ENCODE measurements at regions not wholly inside any gene's neighbourhood (a gene's known extent, or its start where the extent isn't known, plus 50 kb on each side); places are given as distances from the start of the nearest gene placed in this dataset.

DNA sequence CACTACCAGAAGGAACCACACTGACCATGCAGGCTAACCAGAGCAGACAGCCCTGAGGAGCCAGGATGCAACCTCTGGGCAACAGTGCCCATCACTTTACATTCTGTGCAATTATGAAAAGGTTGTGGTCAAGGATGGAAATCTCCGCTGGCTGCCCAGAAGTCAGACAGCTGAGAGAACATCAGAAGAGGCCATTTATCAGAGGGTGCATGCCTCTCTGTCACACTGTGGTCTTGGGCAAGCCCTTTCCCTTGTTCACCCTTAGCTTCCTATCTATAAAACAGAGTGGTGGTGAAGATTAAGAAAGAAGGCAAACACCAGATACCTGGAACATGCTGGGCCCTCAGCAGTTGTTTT is 120.7 kb upstream of the GDF10 start:
- no peak for DNase-seq
- Histone ChIP-seq H3K4me1 (ENCODE audit: insufficient read depth, low read length) (no peaks in the 10 kb centered on the region), H4K20me1 (ENCODE audit: low read length) (no peaks in the 10 kb centered on the region), H3K27ac (ENCODE audit: low read length) (no peak overlapping the region), H3K27me3 (ENCODE audit: low read length) (peaks cover 10% of the 10 kb centered on the region; the same call in 1 of the 2 replicates), H3K9ac (ENCODE audit: low read length) (no peak overlapping the region), H3K36me3 (ENCODE audit: low read depth, low read length) (no peaks in the 10 kb centered on the region), H3K4me3 (ENCODE audit: low read length) (no peak overlapping the region), H3K9me2 (replicated peaks; ENCODE audit: low read length) (no peaks in the 10 kb centered on the region), H3K4me2 (ENCODE audit: low read length) (no peak overlapping the region), H2AFZ (ENCODE audit: low read length) (no peak overlapping the region), H3K79me2 (ENCODE audit: low read length) (no peaks in the 10 kb centered on the region), H3K9me3 (ENCODE audit: low read length) (no peaks in the 10 kb centered on the region), H3F3A (ENCODE audit: low read length, unreplicated experiment) (no peaks in the 10 kb centered on the region)
- intact Hi-C loops (cut with micrococcal nuclease): no loop called here
- TF ChIP-seq, protein P1, sequence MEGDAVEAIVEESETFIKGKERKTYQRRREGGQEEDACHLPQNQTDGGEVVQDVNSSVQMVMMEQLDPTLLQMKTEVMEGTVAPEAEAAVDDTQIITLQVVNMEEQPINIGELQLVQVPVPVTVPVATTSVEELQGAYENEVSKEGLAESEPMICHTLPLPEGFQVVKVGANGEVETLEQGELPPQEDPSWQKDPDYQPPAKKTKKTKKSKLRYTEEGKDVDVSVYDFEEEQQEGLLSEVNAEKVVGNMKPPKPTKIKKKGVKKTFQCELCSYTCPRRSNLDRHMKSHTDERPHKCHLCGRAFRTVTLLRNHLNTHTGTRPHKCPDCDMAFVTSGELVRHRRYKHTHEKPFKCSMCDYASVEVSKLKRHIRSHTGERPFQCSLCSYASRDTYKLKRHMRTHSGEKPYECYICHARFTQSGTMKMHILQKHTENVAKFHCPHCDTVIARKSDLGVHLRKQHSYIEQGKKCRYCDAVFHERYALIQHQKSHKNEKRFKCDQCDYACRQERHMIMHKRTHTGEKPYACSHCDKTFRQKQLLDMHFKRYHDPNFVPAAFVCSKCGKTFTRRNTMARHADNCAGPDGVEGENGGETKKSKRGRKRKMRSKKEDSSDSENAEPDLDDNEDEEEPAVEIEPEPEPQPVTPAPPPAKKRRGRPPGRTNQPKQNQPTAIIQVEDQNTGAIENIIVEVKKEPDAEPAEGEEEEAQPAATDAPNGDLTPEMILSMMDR (conservative IDR thresholded peaks at IDR 0.05; ENCODE audit: low read depth, low read length): no peak
- TF ChIP-seq EZH2 (IDR thresholded peaks at IDR 0.05; ENCODE audit: low read length, unreplicated experiment) (no peak), EZH2phosphoT487 (IDR thresholded peaks at IDR 0.05; ENCODE audit: borderline replicate concordance, low read length) (no peak)
- BruUV-seq (replicated peaks): no TSS peak
- ATAC-seq: no peak
- POLR2A ChIA-PET (ENCODE audit: unreplicated experiment): no interaction called here
- CTCF ChIA-PET: no interaction called here

DNA sequence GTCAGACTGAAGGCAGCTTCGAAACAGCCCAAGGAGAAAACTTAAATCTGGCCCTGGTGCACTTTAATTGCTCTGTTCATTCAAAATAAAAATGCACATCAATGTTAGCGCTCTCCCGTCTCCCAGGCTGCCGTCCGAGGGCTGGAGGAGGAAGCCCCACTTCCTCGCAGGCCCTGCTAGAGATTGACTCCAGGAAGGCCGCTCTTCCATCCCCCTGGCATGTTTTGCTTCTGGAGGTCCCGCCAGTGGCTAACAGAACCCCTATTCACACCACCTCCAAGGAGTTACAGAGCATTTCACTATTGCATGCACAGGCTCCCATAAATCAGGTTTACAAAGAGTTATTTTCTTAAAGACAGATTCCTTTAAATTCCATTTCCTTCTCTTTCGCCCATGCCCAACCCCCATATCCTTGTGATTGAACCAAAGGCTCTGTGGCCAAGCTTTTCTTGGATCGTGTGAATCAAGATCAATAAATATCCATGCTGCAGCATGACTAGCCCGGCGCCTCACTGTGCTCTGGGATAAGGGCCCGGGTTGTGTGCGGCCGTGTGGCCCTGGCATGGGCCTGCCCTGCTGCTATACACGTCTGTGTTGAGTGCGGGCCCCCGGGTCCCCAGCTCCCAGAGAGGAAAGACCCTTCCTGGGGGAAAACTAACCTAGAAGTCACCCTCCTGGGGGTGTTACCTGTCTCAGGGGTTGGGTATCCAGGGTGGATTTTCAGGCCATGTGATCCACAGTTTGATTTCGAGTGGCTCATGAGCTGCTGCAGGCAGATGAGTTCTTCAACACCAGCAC is 118.7 kb upstream of the GDF10 start:
- Histone ChIP-seq H3K27ac (ENCODE audit: low read length) (no peak overlapping the region), H3K36me3 (ENCODE audit: low read depth, low read length) (no peaks in the 10 kb centered on the region), H3K27me3 (ENCODE audit: low read length) (0 out of 2 replicates have a peak, but pooled peaks cover 4% of the 10 kb centered on the region), H3K4me2 (ENCODE audit: low read length) (no peak overlapping the region), H3K9me3 (ENCODE audit: low read length) (no peaks in the 10 kb centered on the region), H3K9me2 (replicated peaks; ENCODE audit: low read length) (no peaks in the 10 kb centered on the region), H2AFZ (ENCODE audit: low read length) (no peak overlapping the region), H3K79me2 (ENCODE audit: low read length) (no peaks in the 10 kb centered on the region), H3K9ac (ENCODE audit: low read length) (no peak overlapping the region), H3K4me1 (ENCODE audit: insufficient read depth, low read length) (no peaks in the 10 kb centered on the region), H3F3A (ENCODE audit: low read length, unreplicated experiment) (no peaks in the 10 kb centered on the region), H4K20me1 (ENCODE audit: low read length) (no peaks in the 10 kb centered on the region), H3K4me3 (ENCODE audit: low read length) (no peak overlapping the region)
- BruUV-seq (replicated peaks): no TSS peak
- intact Hi-C loops (cut with micrococcal nuclease): no loop called here
- no peak for ATAC-seq
- ChIA-PET CTCF (no interaction called here), POLR2A (ENCODE audit: unreplicated experiment) (no interaction called here)
- DNase-seq: no peak
- TF ChIP-seq, protein P1 (conservative IDR thresholded peaks at IDR 0.05; ENCODE audit: low read depth, low read length): no peak
- TF ChIP-seq EZH2 (IDR thresholded peaks at IDR 0.05; ENCODE audit: low read length, unreplicated experiment) (no peak), EZH2phosphoT487 (IDR thresholded peaks at IDR 0.05; ENCODE audit: borderline replicate concordance, low read length) (no peak)

DNA sequence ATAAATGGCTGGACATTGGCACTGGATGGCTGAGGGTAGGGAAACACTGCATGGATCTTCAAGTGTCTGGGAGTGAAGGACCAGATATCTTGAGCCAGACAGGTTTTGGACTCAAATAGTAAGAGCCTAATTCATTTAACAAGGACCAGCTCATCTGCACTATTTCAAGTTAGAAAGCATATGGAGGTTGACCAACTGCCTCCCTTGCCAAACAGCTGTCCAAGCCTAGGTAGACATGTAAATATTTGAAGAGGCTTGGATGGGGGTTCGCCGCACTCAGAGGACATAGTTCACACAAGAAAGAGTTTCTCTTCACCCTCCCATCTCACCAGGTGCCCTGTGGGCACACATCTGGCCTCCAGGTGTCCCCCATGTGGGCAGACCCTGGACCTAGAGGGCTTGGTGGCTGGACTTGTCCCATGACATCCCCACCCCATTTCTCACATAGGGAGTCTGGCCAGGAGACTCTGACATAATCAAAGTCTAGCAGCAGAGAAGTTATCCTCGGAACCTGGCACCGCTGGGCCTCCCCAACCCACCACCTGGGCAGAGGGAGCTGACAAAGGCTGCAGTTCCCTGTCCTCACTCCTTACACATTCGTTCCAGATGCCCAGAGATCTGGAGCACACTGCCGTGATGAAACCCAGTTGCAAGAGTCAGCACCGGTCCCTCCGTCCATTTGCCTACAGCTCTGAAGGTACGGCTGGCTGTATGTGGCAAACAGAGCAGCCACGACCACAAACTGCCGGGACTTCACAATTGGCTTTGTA is 116.9 kb upstream of the GDF10 start:
- intact Hi-C loops (cut with micrococcal nuclease): no loop called here
- ATAC-seq: no peak
- Histone ChIP-seq H3K4me2 (ENCODE audit: low read length) (no peak overlapping the region), H2AFZ (ENCODE audit: low read length) (no peak overlapping the region), H3K27me3 (ENCODE audit: low read length) (no peaks in the 10 kb centered on the region), H3K27ac (ENCODE audit: low read length) (no peak overlapping the region), H4K20me1 (ENCODE audit: low read length) (no peaks in the 10 kb centered on the region), H3K36me3 (ENCODE audit: low read depth, low read length) (no peaks in the 10 kb centered on the region), H3K9ac (ENCODE audit: low read length) (no peak overlapping the region), H3K9me2 (replicated peaks; ENCODE audit: low read length) (no peaks in the 10 kb centered on the region), H3K4me3 (ENCODE audit: low read length) (no peak overlapping the region), H3K9me3 (ENCODE audit: low read length) (no peaks in the 10 kb centered on the region), H3F3A (ENCODE audit: low read length, unreplicated experiment) (no peaks in the 10 kb centered on the region), H3K79me2 (ENCODE audit: low read length) (no peaks in the 10 kb centered on the region), H3K4me1 (ENCODE audit: insufficient read depth, low read length) (no peaks in the 10 kb centered on the region)
- no peak for DNase-seq
- BruUV-seq (replicated peaks): no TSS peak
- ChIA-PET POLR2A (ENCODE audit: unreplicated experiment) (no interaction called here), CTCF (no interaction called here)
- TF ChIP-seq EZH2phosphoT487 (IDR thresholded peaks at IDR 0.05; ENCODE audit: borderline replicate concordance, low read length) (no peak), EZH2 (IDR thresholded peaks at IDR 0.05; ENCODE audit: low read length, unreplicated experiment) (no peak)
- TF ChIP-seq, protein P1 (conservative IDR thresholded peaks at IDR 0.05; ENCODE audit: low read depth, low read length): no peak
